Naive thymus-derived CD4-positive, alpha-beta T cell (primary cell): ENCODE measurements at regions not wholly inside any gene's neighbourhood (a gene's known extent, or its start where the extent isn't known, plus 50 kb on each side); places are given as distances from the start of the nearest gene placed in this dataset.

Source experiments
- ATAC-seq: fragments of 150-1000 bp; cut with Tn5 transposase; 2 replicates; pipeline ENCODE4 v1.10.0; 2021; ENCODE audit warnings: mild to moderate bottlenecking, moderate library complexity
- CTCF ChIA-PET: fragments of 350-600 bp; sonication (Branson Sonifier 250); formaldehyde crosslinking; loops from one replicate; lab custom pipeline; 2021; ENCODE audit warnings: antibody characterized with exemption; lab: Charles Lee
- POLR2A ChIA-PET: fragments of 350-600 bp; sonication (Branson Sonifier 250); formaldehyde crosslinking; loops from one replicate; lab custom pipeline; 2021; ENCODE audit warnings: antibody characterized with exemption, inconsistent platforms; lab: Charles Lee
- DNase-seq, 9 donors: peaks; one replicate each; pipeline versions ENCODE4 v3.0.0 to v3.0.0-alpha.2; 2020 to 2022; ENCODE audit warnings: mixed read lengths in 1 of 9
- H3K27ac ChIP-seq: one replicate; pipeline ENCODE4 v1.7.0; 2013; ENCODE audit warnings: mild to moderate bottlenecking, low read depth, low read length, moderate library complexity
- H3K27me3 ChIP-seq, 2 donors: one replicate each; pipeline ENCODE4 v1.7.0; 2013; ENCODE audit warnings: low read length in 2 of 2, mild to moderate bottlenecking in 2 of 2, moderate library complexity in 2 of 2; ENCODE audit not compliant: control insufficient read depth in 2 of 2, insufficient read depth in 2 of 2
- H3K36me3 ChIP-seq, 3 experiments: 1 replicate in 2 of 3; 2 replicates in 1 of 3; pipeline ENCODE4 v1.7.0; 2013; ENCODE audit warnings: low read length in 3 of 3, mild to moderate bottlenecking in 3 of 3, moderate library complexity in 1 of 3; ENCODE audit not compliant: insufficient read depth in 3 of 3, control insufficient read depth in 2 of 3
- H3K4me1 ChIP-seq, 2 donors: one replicate each; pipeline ENCODE4 v1.7.0; 2013; ENCODE audit warnings: low read length in 2 of 2, mild to moderate bottlenecking in 2 of 2, moderate library complexity in 1 of 2; ENCODE audit not compliant: control insufficient read depth in 2 of 2, insufficient read depth in 2 of 2
- H3K4me3 ChIP-seq: 2 replicates; pipeline ENCODE4 v1.7.0; 2013; ENCODE audit warnings: mild to moderate bottlenecking, low read length
- H3K9me3 ChIP-seq, 3 experiments: 1 replicate in 2 of 3; 2 replicates in 1 of 3; pipeline ENCODE4 v1.7.0; 2013; ENCODE audit warnings: low read length in 3 of 3; ENCODE audit not compliant: control insufficient read depth in 2 of 3
- H3K27ac Mint-ChIP-seq, 9 donors: one replicate each; pipeline ENCODE4 v1.8.0; 2020 to 2022; ENCODE audit warnings: mixed read lengths in 9 of 9, mild to moderate bottlenecking in 8 of 9, moderate library complexity in 5 of 9, inconsistent platforms in 2 of 9
- H3K27me3 Mint-ChIP-seq, 5 donors: one replicate each; pipeline ENCODE4 v1.8.0; 2021 to 2022; ENCODE audit warnings: mixed read lengths in 5 of 5, mild to moderate bottlenecking in 1 of 5
- H3K36me3 Mint-ChIP-seq, 5 donors: one replicate each; pipeline ENCODE4 v1.8.0; 2020 to 2022; ENCODE audit warnings: mixed read lengths in 5 of 5, mild to moderate bottlenecking in 3 of 5, inconsistent platforms in 1 of 5
- H3K4me1 Mint-ChIP-seq, 7 donors: one replicate each; pipeline ENCODE4 v1.8.0; 2020 to 2022; ENCODE audit warnings: mixed read lengths in 7 of 7, mild to moderate bottlenecking in 3 of 7, inconsistent platforms in 1 of 7
- H3K4me3 Mint-ChIP-seq, 10 donors: one replicate each; pipeline ENCODE4 v1.8.0; 2020 to 2022; ENCODE audit warnings: mild to moderate bottlenecking in 10 of 10, mixed read lengths in 10 of 10, moderate library complexity in 6 of 10, inconsistent platforms in 2 of 10
- H3K9me3 Mint-ChIP-seq, 11 donors: one replicate each; pipeline ENCODE4 v1.8.0; 2020 to 2022; ENCODE audit warnings: mixed read lengths in 11 of 11, mild to moderate bottlenecking in 4 of 11, inconsistent platforms in 1 of 11, moderate library complexity in 1 of 11
- intact Hi-C, 2 donors: fragments of 100-400 bp; cut with micrococcal nuclease; formaldehyde crosslinking; loops; one replicate each; pipeline ENCODE4 v1.15.1; 2023

DNA sequence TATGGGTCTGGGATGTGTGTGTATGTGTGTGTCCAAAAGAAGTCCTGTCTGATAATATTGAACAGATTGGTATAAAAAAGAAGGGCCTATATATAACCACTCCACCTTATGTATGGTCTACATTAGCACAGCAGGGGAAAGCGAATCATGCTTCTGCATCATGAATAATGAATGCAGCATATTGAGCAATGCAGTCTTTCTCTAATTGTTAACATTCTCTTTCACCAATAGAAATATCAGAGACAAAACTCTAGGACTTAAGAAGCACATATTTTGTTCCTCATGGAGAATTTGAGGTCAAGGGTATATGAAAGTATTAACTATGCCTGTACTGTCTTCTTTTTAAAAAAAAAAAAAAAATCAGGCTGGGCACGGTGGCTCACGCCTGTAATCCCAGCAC is 264.3 kb upstream of the NOCT start:
- DNase-seq = no peak
- Mint-ChIP-seq H3K4me3 (no peak overlapping the region), H3K27me3 (peaks cover 0 to 5% (median 4%) of the 10 kb centered on the region in 5 donors), H3K27ac (no peak overlapping the region), H3K9me3 (peaks cover 0 to 26% (median 9%) of the 10 kb centered on the region in 11 donors), H3K36me3 (peaks cover 0 to 7% (median 0%) of the 10 kb centered on the region in 5 donors), H3K4me1 (no peaks in the 10 kb centered on the region)
- no peak overlapping the region for H3K27ac ChIP-seq
- no peaks in the 10 kb centered on the region for H3K4me1 ChIP-seq
- intact Hi-C loops = no loop called here
- H3K4me3 ChIP-seq = no peak overlapping the region
- ChIA-PET POLR2A (no interaction called here), CTCF (no interaction called here)
- no peak for ATAC-seq
- H3K36me3 ChIP-seq = no peaks in the 10 kb centered on the region
- H3K27me3 ChIP-seq = no peaks in the 10 kb centered on the region
- peaks cover 0 to 4% (median 0%) of the 10 kb centered on the region in 3 experiments for H3K9me3 ChIP-seq

DNA sequence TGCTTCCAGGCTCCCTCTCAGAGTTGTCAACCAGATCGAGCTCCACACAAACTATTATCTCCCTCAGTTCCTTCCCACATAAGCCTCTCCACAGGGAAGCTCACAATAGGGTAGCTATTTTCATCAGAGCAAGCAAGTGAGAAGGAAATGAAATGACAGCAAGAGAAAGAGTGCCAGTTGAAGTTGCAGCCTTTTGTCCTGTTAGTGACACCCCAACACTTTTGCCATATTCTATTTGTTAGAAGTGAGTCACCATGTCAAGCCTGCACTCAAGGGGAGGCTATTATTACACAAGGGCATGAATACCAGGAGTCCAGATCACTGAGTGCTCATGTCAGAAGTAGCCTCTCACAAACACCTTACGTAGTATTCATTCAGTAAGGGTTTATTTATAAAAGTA is 266.3 kb upstream of the NOCT start:
- no peaks in the 10 kb centered on the region for H3K4me1 ChIP-seq
- H3K27me3 ChIP-seq = no peaks in the 10 kb centered on the region
- CTCF ChIA-PET = no interaction called here
- H3K36me3 ChIP-seq = no peaks in the 10 kb centered on the region
- no peaks in the 10 kb centered on the region for H3K4me1 Mint-ChIP-seq
- DNase-seq (no peak), ATAC-seq (no peak)
- peaks cover 0 to 21% (median 9%) of the 10 kb centered on the region in 11 donors for H3K9me3 Mint-ChIP-seq
- intact Hi-C loops = no loop called here
- H3K27me3 Mint-ChIP-seq = peaks cover 0 to 5% (median 0%) of the 10 kb centered on the region in 5 donors
- H3K9me3 ChIP-seq = peaks cover 0 to 4% (median 0%) of the 10 kb centered on the region in 3 experiments
- no peak overlapping the region for H3K27ac ChIP-seq
- no peak overlapping the region for H3K4me3 ChIP-seq
- POLR2A ChIA-PET = no interaction called here
- peaks cover 0 to 7% (median 0%) of the 10 kb centered on the region in 5 donors for H3K36me3 Mint-ChIP-seq
- no peak overlapping the region for H3K4me3 Mint-ChIP-seq
- no peak overlapping the region for H3K27ac Mint-ChIP-seq

DNA sequence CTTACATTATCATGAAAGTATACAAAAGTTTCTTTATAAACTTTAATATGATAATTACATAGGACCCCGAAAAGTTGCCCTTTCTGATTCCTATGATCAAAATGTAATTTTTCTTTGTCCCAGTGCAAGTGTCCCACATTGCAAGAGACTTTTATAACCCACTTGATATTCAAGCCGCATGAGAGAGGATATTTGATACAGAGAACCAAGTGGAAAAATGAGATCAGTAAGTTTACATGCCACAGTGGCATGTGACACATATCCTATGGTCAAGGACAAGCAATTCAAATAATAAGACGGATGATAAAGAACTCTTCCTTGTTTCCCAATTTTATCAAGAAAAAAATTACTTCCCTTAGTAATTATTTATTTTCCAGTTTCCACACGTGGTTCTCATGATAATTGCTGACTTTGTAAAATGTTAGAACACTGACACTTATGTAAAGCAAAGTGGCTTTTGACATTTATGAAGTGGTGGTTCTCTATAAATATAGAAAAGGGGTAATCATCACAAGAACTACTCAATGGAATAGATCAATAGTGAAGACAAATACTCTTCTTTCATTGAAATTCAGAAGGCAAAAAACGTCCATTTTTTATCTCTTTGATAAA is 273.7 kb upstream of the NOCT start:
- ChIA-PET POLR2A (no interaction called here), CTCF (no interaction called here)
- H3K36me3 ChIP-seq = no peaks in the 10 kb centered on the region
- no peak overlapping the region for H3K4me3 ChIP-seq
- no peak for DNase-seq
- H3K9me3 ChIP-seq = no peaks in the 10 kb centered on the region
- Mint-ChIP-seq H3K4me1 (no peaks in the 10 kb centered on the region), H3K27me3 (peaks cover 0 to 11% (median 0%) of the 10 kb centered on the region in 5 donors), H3K9me3 (peaks cover 0 to 14% (median 5%) of the 10 kb centered on the region in 11 donors), H3K36me3 (no peaks in the 10 kb centered on the region), H3K27ac (no peak overlapping the region), H3K4me3 (no peak overlapping the region)
- ATAC-seq = no peak
- H3K27me3 ChIP-seq = no peaks in the 10 kb centered on the region
- intact Hi-C loops = no loop called here
- no peaks in the 10 kb centered on the region for H3K4me1 ChIP-seq
- no peak overlapping the region for H3K27ac ChIP-seq

DNA sequence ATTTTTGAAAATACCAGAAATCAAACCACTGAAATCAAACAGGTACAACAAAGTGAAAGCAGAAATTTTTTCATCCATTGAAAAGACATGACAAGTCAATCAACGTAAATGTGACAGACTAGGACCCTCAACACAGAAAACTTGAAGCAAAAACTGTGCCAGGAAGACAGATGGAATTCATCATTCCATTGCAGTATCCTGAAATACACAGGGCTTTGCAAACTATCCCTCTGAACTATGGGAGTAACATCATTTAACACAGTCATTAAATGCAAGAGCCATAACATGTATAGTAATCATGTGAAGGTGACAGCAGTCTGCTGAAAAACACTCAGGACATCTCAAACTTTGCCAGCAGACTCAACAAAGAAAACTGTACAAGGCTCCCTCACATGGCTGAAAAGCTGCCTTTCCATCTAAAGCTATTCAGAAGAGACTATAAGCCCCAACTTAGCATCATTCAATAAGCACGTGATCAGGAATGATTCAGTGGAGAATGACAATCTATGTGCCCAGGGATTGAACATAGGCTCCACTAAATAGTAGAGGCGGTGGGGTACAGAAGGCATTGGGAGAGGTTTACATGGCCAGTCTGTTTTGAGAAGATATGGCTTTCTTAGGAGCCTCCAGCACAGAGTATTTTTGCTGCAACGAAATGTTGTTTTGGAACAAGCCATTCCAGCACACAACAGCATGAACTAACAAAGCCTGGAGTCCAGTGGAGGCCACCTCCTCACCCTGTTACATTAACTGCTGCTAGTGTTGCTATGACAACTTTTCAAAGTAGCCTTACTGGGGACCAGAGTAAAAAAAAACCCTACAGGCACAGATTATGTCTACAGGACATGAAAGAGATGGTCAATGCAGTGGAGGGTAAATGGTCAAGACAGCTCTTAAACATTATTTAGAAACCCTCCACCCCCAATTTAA is 274.5 kb upstream of the NOCT start:
- H3K36me3 Mint-ChIP-seq = no peaks in the 10 kb centered on the region
- H3K36me3 ChIP-seq = no peaks in the 10 kb centered on the region
- ChIA-PET CTCF (no interaction called here), POLR2A (no interaction called here)
- no peaks in the 10 kb centered on the region for H3K4me1 ChIP-seq
- H3K4me3 ChIP-seq = no peak overlapping the region
- no peak for ATAC-seq
- H3K27ac ChIP-seq = no peak overlapping the region
- H3K27me3 ChIP-seq = no peaks in the 10 kb centered on the region
- peaks cover 0 to 14% (median 5%) of the 10 kb centered on the region in 11 donors for H3K9me3 Mint-ChIP-seq
- peaks cover 0 to 17% (median 3%) of the 10 kb centered on the region in 5 donors for H3K27me3 Mint-ChIP-seq
- no peaks in the 10 kb centered on the region for H3K4me1 Mint-ChIP-seq
- no peak overlapping the region for H3K27ac Mint-ChIP-seq
- no peaks in the 10 kb centered on the region for H3K9me3 ChIP-seq
- intact Hi-C loops = no loop called here
- H3K4me3 Mint-ChIP-seq = no peak overlapping the region
- no peak for DNase-seq

DNA sequence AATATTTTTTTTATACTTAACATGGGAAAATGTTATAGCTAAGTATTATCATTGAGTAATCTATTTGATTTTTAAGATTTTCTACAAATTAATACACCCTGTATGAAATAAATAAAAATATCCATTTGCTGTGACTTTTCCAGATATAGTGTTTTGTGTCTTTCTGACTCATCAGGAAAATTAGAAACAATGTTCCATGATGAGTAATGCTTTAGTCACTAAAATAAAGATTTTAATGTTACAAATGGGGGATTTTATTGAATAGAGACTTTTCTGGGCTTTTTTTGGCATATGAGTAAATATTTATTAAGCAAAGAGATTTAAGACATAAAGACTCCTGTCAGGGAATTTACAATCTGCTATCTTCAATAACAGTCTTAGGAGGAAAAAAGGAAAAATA is 279.2 kb upstream of the NOCT start:
- ChIA-PET CTCF (no interaction called here), POLR2A (no interaction called here)
- Histone ChIP-seq H3K4me3 (no peak overlapping the region), H3K4me1 (no peaks in the 10 kb centered on the region), H3K27me3 (no peaks in the 10 kb centered on the region), H3K36me3 (no peaks in the 10 kb centered on the region), H3K27ac (no peak overlapping the region), H3K9me3 (no peaks in the 10 kb centered on the region)
- no peak overlapping the region for H3K27ac Mint-ChIP-seq
- no peak overlapping the region for H3K4me3 Mint-ChIP-seq
- H3K9me3 Mint-ChIP-seq = peaks cover 0 to 12% (median 5%) of the 10 kb centered on the region in 11 donors
- DNase-seq = no peak
- ATAC-seq = no peak
- no peaks in the 10 kb centered on the region for H3K4me1 Mint-ChIP-seq
- H3K27me3 Mint-ChIP-seq = peaks cover 0 to 13% (median 5%) of the 10 kb centered on the region in 5 donors
- no peaks in the 10 kb centered on the region for H3K36me3 Mint-ChIP-seq
- intact Hi-C loops = no loop called here

DNA sequence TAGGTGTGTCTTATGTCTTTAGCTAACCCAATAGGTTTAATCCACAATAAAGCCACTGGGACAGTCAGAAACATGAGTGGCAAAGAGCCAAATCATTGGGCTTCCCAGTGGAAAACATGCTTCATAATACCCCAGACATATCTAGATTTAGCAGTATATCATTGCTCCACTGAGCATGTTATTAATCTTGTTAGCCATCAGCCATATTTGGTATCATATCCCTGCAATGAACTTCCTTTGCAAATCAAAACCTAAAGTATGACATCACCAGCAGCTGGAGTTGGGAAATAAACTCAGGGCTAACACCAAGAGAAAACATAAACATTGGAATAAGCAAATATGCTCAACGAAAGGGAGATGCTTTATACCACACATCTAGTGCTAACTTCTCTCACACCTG is 280.8 kb upstream of the NOCT start:
- Mint-ChIP-seq H3K4me3 (no peak overlapping the region), H3K27ac (no peak overlapping the region), H3K36me3 (no peaks in the 10 kb centered on the region), H3K4me1 (no peaks in the 10 kb centered on the region), H3K27me3 (peaks cover 0 to 9% (median 4%) of the 10 kb centered on the region in 5 donors), H3K9me3 (peaks cover 0 to 8% (median 0%) of the 10 kb centered on the region in 11 donors)
- intact Hi-C loops = no loop called here
- DNase-seq (no peak), ATAC-seq (no peak)
- H3K27ac ChIP-seq = no peak overlapping the region
- H3K4me3 ChIP-seq = no peak overlapping the region
- CTCF ChIA-PET = no interaction called here
- no peaks in the 10 kb centered on the region for H3K27me3 ChIP-seq
- no peaks in the 10 kb centered on the region for H3K4me1 ChIP-seq
- H3K9me3 ChIP-seq = no peaks in the 10 kb centered on the region
- POLR2A ChIA-PET = no interaction called here
- H3K36me3 ChIP-seq = no peaks in the 10 kb centered on the region
